Thymus (tissue), 11 donors: ENCODE measurements at regions not wholly inside any gene's neighbourhood (a gene's known extent, or its start where the extent isn't known, plus 50 kb on each side); places are given as distances from the start of the nearest gene placed in this dataset.

ENCODE experiments used
- DNase-seq, 9 donors: peaks; one replicate each; pipeline ENCODE4 v3.0.0-alpha.2; 2013; ENCODE audit warnings: low spot score in 9 of 9, low read depth in 6 of 9, missing footprints in 1 of 9
- H3K27ac ChIP-seq, 2 donors: one replicate each; pipeline ENCODE4 v1.5.1; 2013; ENCODE audit warnings: control low read depth in 1 of 2, low read depth in 1 of 2, low read length in 1 of 2, mild to moderate bottlenecking in 1 of 2, moderate library complexity in 1 of 2
- H3K27me3 ChIP-seq, 2 donors: one replicate each; pipeline ENCODE4 v1.5.1; 2013; ENCODE audit warnings: low read length in 1 of 2; ENCODE audit not compliant: control insufficient read depth in 2 of 2, insufficient read depth in 1 of 2
- H3K36me3 ChIP-seq, 2 donors: one replicate each; pipeline ENCODE4 v1.5.1; 2013; ENCODE audit warnings: low read length in 1 of 2, mild to moderate bottlenecking in 1 of 2, moderate library complexity in 1 of 2; ENCODE audit not compliant: control insufficient read depth in 2 of 2, insufficient read depth in 2 of 2
- H3K4me1 ChIP-seq, 2 donors: one replicate each; pipeline ENCODE4 v1.5.1; 2013; ENCODE audit warnings: low read length in 2 of 2; ENCODE audit not compliant: control insufficient read depth in 2 of 2, insufficient read depth in 2 of 2
- H3K4me3 ChIP-seq, 2 donors: one replicate each; pipeline ENCODE4 v1.5.1; 2013; ENCODE audit warnings: low read length in 2 of 2, control low read depth in 1 of 2, mild to moderate bottlenecking in 1 of 2
- H3K9me3 ChIP-seq, 2 donors: one replicate each; pipeline ENCODE4 v1.5.1; 2013; ENCODE audit warnings: low read length in 1 of 2, mild to moderate bottlenecking in 1 of 2; ENCODE audit not compliant: control insufficient read depth in 2 of 2, insufficient read depth in 1 of 2
- WGBS: extraction: QIAGEN DNeasy Blood & Tissue Kit; methylation state at CpG from one replicate; pipeline ENCODE4 v1.1.7; 2013; 5-methylcytosine and 5-hydroxymethylcytosine counted together
- donor health status: healthy.

GRCh38 chr3:182492536-182492935 lies 300.8 kb upstream of the ATP11B start:
- Histone ChIP-seq H3K27me3 (no peaks in the 10 kb centered on the region), H3K4me3 (no peak overlapping the region), H3K27ac (no peak overlapping the region), H3K9me3 (no peaks in the 10 kb centered on the region), H3K36me3 (no peaks in the 10 kb centered on the region), H3K4me1 (no peaks in the 10 kb centered on the region)
- WGBS: over 99% methylated on average over 3 of the region's 3 CpGs
- DNase-seq: no peak

GRCh38 chr3:182500289-182500688 lies 293.0 kb upstream of the ATP11B start:
- H3K36me3 ChIP-seq: no peaks in the 10 kb centered on the region
- no peaks in the 10 kb centered on the region for H3K9me3 ChIP-seq
- H3K4me1 ChIP-seq: no peaks in the 10 kb centered on the region
- no peak overlapping the region for H3K27ac ChIP-seq
- H3K27me3 ChIP-seq: no peaks in the 10 kb centered on the region
- WGBS: 85% methylated on average over 10 of the region's 10 CpGs
- DNase-seq: no peak
- no peak overlapping the region for H3K4me3 ChIP-seq

- no peak overlapping the region for H3K4me3 ChIP-seq
Observed at GRCh38 chr3:182501856-182502255, 291.4 kb upstream of the ATP11B start.

GRCh38 chr3:182503401-182503800 lies 289.9 kb upstream of the ATP11B start:
- Histone ChIP-seq H3K4me1 (no peaks in the 10 kb centered on the region), H3K27me3 (no peaks in the 10 kb centered on the region), H3K4me3 (no peak overlapping the region), H3K9me3 (no peaks in the 10 kb centered on the region), H3K27ac (no peak overlapping the region), H3K36me3 (no peaks in the 10 kb centered on the region)
- DNase-seq: no peak
- 93% methylated on average over 2 of the region's 2 CpGs for WGBS

More at GRCh38 chr3:182501856-182502255, 291.4 kb upstream of the ATP11B start:
- H3K27me3 ChIP-seq: no peaks in the 10 kb centered on the region
- no peaks in the 10 kb centered on the region for H3K4me1 ChIP-seq
- WGBS: 79% methylated on average over 3 of the region's 3 CpGs
- H3K27ac ChIP-seq: no peak overlapping the region
- no peak for DNase-seq
- H3K9me3 ChIP-seq: no peaks in the 10 kb centered on the region
- no peaks in the 10 kb centered on the region for H3K36me3 ChIP-seq

DNA sequence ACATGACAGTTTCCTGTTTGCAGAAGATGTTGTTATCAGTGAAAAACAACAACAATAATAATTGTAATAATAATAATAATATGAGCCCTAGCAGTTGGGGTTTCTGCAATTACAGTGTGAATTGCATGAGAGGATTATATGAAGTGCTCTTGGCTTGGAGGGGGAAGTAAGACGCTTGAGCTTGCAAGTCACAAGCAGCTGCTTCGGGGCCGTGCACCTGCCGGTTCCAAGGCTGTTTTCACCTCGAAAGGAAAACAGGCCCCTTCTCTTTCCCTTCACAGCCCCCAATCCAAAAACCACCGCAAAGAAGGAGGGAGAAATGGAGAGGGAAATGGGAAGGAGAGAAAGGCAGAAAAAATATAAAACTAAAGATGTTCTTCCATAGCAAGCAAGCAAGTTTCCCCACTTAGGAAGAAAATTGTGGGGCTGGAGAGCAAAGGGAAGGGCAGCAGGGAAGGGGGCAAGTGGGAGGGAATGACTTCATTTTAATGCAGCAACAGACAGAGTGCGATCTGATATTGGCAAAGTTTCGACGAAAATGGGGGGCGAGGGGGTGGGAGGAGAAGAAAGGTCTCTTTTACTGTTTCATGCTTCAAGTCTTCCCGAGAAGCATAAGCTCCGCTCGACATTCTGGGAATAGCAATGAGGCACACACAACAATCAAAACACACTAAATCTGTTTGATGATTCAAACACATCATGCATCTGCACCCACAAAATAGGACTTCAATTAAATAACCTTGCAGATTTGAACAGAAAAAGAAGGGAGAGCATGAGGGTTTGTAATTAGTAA lies 284.2 kb upstream of the ATP11B start:
- DNase-seq: peak in 1 of 9 donors; percentile 5
- no peaks in the 10 kb centered on the region for H3K36me3 ChIP-seq
- 42% methylated on average over 13 of the region's 13 CpGs for whole genome bisulfite sequencing

DNA sequence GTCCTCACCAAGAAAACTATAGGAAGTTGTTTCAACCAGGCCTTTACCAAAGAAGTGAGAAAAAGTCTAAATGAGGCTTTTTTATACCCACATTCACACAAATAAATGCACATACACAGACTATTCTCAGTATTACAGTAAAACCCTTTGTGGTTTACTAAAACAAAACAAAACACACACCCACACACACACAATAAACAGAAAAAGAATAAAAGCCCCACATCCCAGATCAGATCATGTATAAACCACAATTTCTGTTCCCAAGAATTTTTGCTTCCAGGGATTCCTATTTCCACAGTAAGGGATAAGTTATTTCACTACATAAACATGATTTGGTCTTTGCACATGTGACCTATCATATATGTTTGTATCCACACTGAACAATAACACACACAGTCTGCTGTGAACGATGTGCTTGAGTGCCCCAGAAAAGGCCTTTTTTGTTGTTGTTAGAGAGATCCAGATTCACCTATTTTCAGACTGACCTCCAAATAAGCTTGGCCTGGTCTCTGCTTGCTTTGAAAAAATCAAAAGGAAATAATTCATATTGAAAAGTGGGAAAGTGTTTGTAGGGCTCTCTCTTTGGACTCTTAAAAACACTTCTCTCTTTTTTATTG lies 283.4 kb upstream of the ATP11B start:
- Histone ChIP-seq H3K9me3 (no peaks in the 10 kb centered on the region), H3K36me3 (no peaks in the 10 kb centered on the region), H3K4me3 (no peak overlapping the region), H3K4me1 (no peaks in the 10 kb centered on the region), H3K27ac (peak overlapping the region in 1 of 2 donors; percentile 14), H3K27me3 (no peaks in the 10 kb centered on the region)
- 89% methylated on average over 1 of the region's 1 CpG for WGBS
- no peak for DNase-seq

More for the DNA sequence above, 284.2 kb upstream of the ATP11B start:
- H3K4me1 ChIP-seq: no peaks in the 10 kb centered on the region
- no peaks in the 10 kb centered on the region for H3K27me3 ChIP-seq
- H3K27ac ChIP-seq: peak overlapping the region in 1 of 2 donors; percentile 19
- no peak overlapping the region for H3K4me3 ChIP-seq
- H3K9me3 ChIP-seq: no peaks in the 10 kb centered on the region

DNA sequence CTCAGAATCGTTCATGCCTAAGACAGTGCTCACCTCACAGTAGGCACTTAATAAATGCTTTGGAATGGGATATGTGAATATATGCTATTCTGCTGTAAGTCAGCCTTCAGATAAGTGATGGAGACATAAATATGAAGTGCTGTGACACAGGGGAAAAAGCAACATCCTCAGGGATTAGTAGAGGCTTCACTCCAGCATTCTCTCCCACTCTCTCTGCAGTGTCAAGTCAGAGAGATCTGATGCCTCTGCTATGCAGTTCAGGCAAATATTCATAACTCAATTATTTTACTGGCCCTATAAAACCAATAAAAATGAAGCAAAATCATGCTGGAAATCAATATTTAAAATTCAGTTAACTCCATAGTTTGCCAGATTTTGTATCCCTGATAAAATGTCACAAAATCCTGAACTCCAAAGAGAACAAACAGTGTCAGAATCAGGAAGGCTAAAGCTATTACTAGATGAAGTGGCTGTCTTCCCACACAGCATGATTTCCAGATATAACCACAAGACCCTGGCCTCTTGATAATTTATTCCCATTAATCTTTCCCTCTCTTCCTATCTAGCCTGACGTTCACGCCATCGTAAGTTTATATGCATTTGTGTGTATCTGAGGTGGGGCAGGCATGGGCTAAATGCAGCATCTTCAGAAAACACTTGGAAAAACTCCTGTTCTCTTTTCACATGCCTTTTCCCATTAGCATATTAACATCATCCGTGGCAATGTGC lies 278.9 kb upstream of the ATP11B start:
- H3K36me3 ChIP-seq: no peaks in the 10 kb centered on the region
- H3K4me3 ChIP-seq: no peak overlapping the region
- DNase-seq: no peak
- no peaks in the 10 kb centered on the region for H3K27me3 ChIP-seq
- H3K4me1 ChIP-seq: no peaks in the 10 kb centered on the region
- WGBS: 91% methylated on average over 5 of the region's 5 CpGs
- H3K27ac ChIP-seq: no peak overlapping the region
- H3K9me3 ChIP-seq: no peaks in the 10 kb centered on the region

DNA sequence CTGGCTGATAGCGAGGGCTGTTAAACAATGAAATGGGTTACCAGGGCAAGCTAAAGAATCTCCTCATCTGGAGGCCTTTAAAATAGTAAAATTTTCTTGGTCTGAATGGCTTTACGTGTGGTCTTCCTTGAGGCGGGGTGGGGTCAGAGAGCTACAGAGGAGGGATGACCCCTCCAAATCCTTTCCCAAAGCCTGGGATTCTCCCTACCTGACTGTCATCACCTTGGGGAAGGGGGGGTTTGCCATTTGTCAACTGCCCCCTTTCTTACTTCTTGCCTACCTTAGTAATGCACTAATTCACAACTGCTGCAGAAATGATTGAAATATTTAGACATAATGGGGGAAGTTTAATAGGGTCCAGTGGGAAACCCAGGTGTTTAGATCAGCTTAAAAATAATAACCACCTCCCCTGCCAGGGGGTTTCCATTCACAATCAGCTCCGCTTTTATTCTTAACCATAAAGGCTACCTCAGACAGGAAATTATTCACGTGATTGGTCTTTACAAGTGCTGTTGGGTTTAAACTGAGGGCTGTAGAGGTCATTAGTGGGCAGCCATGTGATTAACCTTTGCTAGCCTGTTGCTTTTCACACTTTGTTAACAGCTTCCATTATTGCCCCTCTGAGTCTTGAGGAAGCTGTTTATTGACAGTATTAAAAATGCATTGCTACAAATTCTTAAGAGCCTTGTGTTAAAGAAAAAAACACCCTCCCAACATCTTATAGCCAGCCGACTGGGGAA lies 276.5 kb upstream of the ATP11B start:
- 83% methylated on average over 6 of the region's 6 CpGs for WGBS
- H3K9me3 ChIP-seq: no peaks in the 10 kb centered on the region
- H3K27me3 ChIP-seq: no peaks in the 10 kb centered on the region
- no peak for DNase-seq
- H3K4me1 ChIP-seq: no peaks in the 10 kb centered on the region
- no peaks in the 10 kb centered on the region for H3K36me3 ChIP-seq
- H3K27ac ChIP-seq: no peak overlapping the region
- H3K4me3 ChIP-seq: no peak overlapping the region
